HUES6 (cell line): ENCODE measurements at regions not wholly inside any gene's neighbourhood (a gene's known extent, or its start where the extent isn't known, plus 50 kb on each side); places are given as distances from the start of the nearest gene placed in this dataset.

Source experiments
- H3K27ac ChIP-seq: 2 replicates; pipeline ENCODE4 v1.7.0; 2013; ENCODE audit warnings: low read depth, mild to moderate bottlenecking, low read length, inconsistent platforms
- H3K27me3 ChIP-seq: 2 replicates; pipeline ENCODE4 v1.6.1; 2013; ENCODE audit warnings: low read length; ENCODE audit not compliant: control insufficient read depth, insufficient read depth
- H3K36me3 ChIP-seq: 2 replicates; pipeline ENCODE4 v1.6.1; 2013; ENCODE audit warnings: low read length; ENCODE audit not compliant: control insufficient read depth, insufficient read depth
- H3K4me1 ChIP-seq: 2 replicates; pipeline ENCODE4 v1.6.1; 2013; ENCODE audit warnings: low read length; ENCODE audit not compliant: control insufficient read depth, insufficient read depth
- H3K4me3 ChIP-seq: 2 replicates; pipeline ENCODE4 v1.5.1; 2013; ENCODE audit warnings: low read depth, low read length
- H3K9ac ChIP-seq: one replicate; pipeline ENCODE4 v1.6.1; 2013; ENCODE audit warnings: mild to moderate bottlenecking, low read length
- H3K9me3 ChIP-seq: 2 replicates; pipeline ENCODE4 v1.6.1; 2013; ENCODE audit warnings: low read depth, low read length; ENCODE audit not compliant: control insufficient read depth, insufficient read depth

- H3K36me3 ChIP-seq, result no peaks in the 10 kb centered on the region
- H3K4me3 ChIP-seq, result no peak overlapping the region
- no peak overlapping the region for H3K9ac ChIP-seq
- H3K9me3 ChIP-seq, result no peaks in the 10 kb centered on the region
- H3K4me1 ChIP-seq, result no peaks in the 10 kb centered on the region
- no peak overlapping the region for H3K27ac ChIP-seq
- no peaks in the 10 kb centered on the region for H3K27me3 ChIP-seq
These were observed 513.1 kb downstream of the IRX1 start for GRCh38 chr5:4108690-4109089.

- no peaks in the 10 kb centered on the region for H3K27me3 ChIP-seq
- no peaks in the 10 kb centered on the region for H3K36me3 ChIP-seq
- no peak overlapping the region for H3K4me3 ChIP-seq
- H3K4me1 ChIP-seq, result no peaks in the 10 kb centered on the region
- no peak overlapping the region for H3K9ac ChIP-seq
- no peak overlapping the region for H3K27ac ChIP-seq
- H3K9me3 ChIP-seq, result no peaks in the 10 kb centered on the region
These were observed 517.8 kb downstream of the IRX1 start for GRCh38 chr5:4113426-4113825.

GRCh38 chr5:4113905-4114304 lies 518.3 kb downstream of the IRX1 start:
- H3K27me3 ChIP-seq, result no peaks in the 10 kb centered on the region
- no peaks in the 10 kb centered on the region for H3K4me1 ChIP-seq
- H3K36me3 ChIP-seq, result no peaks in the 10 kb centered on the region
- H3K9me3 ChIP-seq, result no peaks in the 10 kb centered on the region
- no peak overlapping the region for H3K27ac ChIP-seq
- no peak overlapping the region for H3K9ac ChIP-seq
- H3K4me3 ChIP-seq, result no peak overlapping the region

GRCh38 chr5:4114452-4114851 lies 518.8 kb downstream of the IRX1 start:
- H3K4me3 ChIP-seq, result no peak overlapping the region
- H3K36me3 ChIP-seq, result no peaks in the 10 kb centered on the region
- no peak overlapping the region for H3K27ac ChIP-seq
- no peaks in the 10 kb centered on the region for H3K4me1 ChIP-seq
- H3K9ac ChIP-seq, result no peak overlapping the region
- no peaks in the 10 kb centered on the region for H3K27me3 ChIP-seq
- H3K9me3 ChIP-seq, result no peaks in the 10 kb centered on the region

GRCh38 chr5:4116834-4117233 lies 521.2 kb downstream of the IRX1 start:
- H3K4me3 ChIP-seq, result no peak overlapping the region

GRCh38 chr5:4124221-4124970 lies 528.8 kb downstream of the IRX1 start:
- Histone ChIP-seq H3K4me3 (no peak overlapping the region), H3K9me3 (peaks cover 5% of the 10 kb centered on the region)

More at GRCh38 chr5:4116834-4117233, 521.2 kb downstream of the IRX1 start:
- Histone ChIP-seq H3K27ac (no peak overlapping the region), H3K4me1 (no peaks in the 10 kb centered on the region), H3K9ac (no peak overlapping the region), H3K9me3 (no peaks in the 10 kb centered on the region), H3K27me3 (no peaks in the 10 kb centered on the region), H3K36me3 (no peaks in the 10 kb centered on the region)

GRCh38 chr5:4128994-4129393 lies 533.4 kb downstream of the IRX1 start:
- no peak overlapping the region for H3K27ac ChIP-seq
- H3K36me3 ChIP-seq, result no peaks in the 10 kb centered on the region
- H3K4me1 ChIP-seq, result peaks cover 4% of the 10 kb centered on the region; the same call in 1 of the 2 replicates
- no peaks in the 10 kb centered on the region for H3K27me3 ChIP-seq
- no peak overlapping the region for H3K9ac ChIP-seq
- no peak overlapping the region for H3K4me3 ChIP-seq
- H3K9me3 ChIP-seq, result peaks cover 5% of the 10 kb centered on the region

More at GRCh38 chr5:4124221-4124970, 528.8 kb downstream of the IRX1 start:
- no peaks in the 10 kb centered on the region for H3K4me1 ChIP-seq
- no peaks in the 10 kb centered on the region for H3K36me3 ChIP-seq
- H3K9ac ChIP-seq, result no peak overlapping the region
- no peaks in the 10 kb centered on the region for H3K27me3 ChIP-seq
- no peak overlapping the region for H3K27ac ChIP-seq

GRCh38 chr5:4129523-4129922 lies 533.9 kb downstream of the IRX1 start:
- Histone ChIP-seq H3K36me3 (no peaks in the 10 kb centered on the region), H3K27ac (no peak overlapping the region), H3K27me3 (no peaks in the 10 kb centered on the region), H3K4me1 (peaks cover 4% of the 10 kb centered on the region; the same call in 1 of the 2 replicates), H3K9ac (no peak overlapping the region), H3K4me3 (no peak overlapping the region), H3K9me3 (peaks cover 5% of the 10 kb centered on the region)

GRCh38 chr5:4130819-4131218 lies 535.2 kb downstream of the IRX1 start:
- H3K4me1 ChIP-seq, result peaks cover 4% of the 10 kb centered on the region; the same call in 1 of the 2 replicates
- H3K4me3 ChIP-seq, result no peak overlapping the region
- H3K9me3 ChIP-seq, result peaks cover 5% of the 10 kb centered on the region
- no peak overlapping the region; the same call in 1 of the 2 replicates for H3K27ac ChIP-seq
- H3K36me3 ChIP-seq, result no peaks in the 10 kb centered on the region
- H3K9ac ChIP-seq, result no peak overlapping the region
- no peaks in the 10 kb centered on the region for H3K27me3 ChIP-seq

GRCh38 chr5:4137781-4138180 lies 542.1 kb downstream of the IRX1 start:
- Histone ChIP-seq H3K27me3 (no peaks in the 10 kb centered on the region), H3K36me3 (no peaks in the 10 kb centered on the region), H3K9me3 (no peaks in the 10 kb centered on the region), H3K27ac (no peak overlapping the region), H3K4me3 (no peak overlapping the region), H3K4me1 (peaks cover 6% of the 10 kb centered on the region), H3K9ac (no peak overlapping the region)

GRCh38 chr5:4142842-4143241 lies 547.2 kb downstream of the IRX1 start:
- Histone ChIP-seq H3K9ac (no peak overlapping the region), H3K27me3 (no peaks in the 10 kb centered on the region), H3K4me3 (no peak overlapping the region), H3K4me1 (peaks cover 6% of the 10 kb centered on the region), H3K9me3 (no peaks in the 10 kb centered on the region), H3K27ac (no peak overlapping the region), H3K36me3 (no peaks in the 10 kb centered on the region)
